ENCODE measurements at regions not wholly inside any gene's neighbourhood (a gene's known extent, or its start where the extent isn't known, plus 50 kb on each side); places are given as distances from the start of the nearest gene placed in this dataset.
"Not testable (repeated sequence)": the region's sequence is repeated elsewhere in the genome, so short reads cannot be mapped to it uniquely, and the experiment has no call there.

- TF ChIP-seq CTCF, POLR2A (IDR thresholded peaks at IDR 0.05): not testable (repeated sequence)
These were observed 190.6 kb downstream of the LIPI start for GRCh38 chr21:14020108-14020507.
